Omental fat pad (tissue), 3 donors: ENCODE measurements at regions not wholly inside any gene's neighbourhood (a gene's known extent, or its start where the extent isn't known, plus 50 kb on each side); places are given as distances from the start of the nearest gene placed in this dataset.
"Not testable (repeated sequence)": the region's sequence is repeated elsewhere in the genome, so short reads cannot be mapped to it uniquely, and the experiment has no call there.

Experiments used
- ATAC-seq: fragments of 150-250 bp; one replicate; pipeline ENCODE4 v1.9.1; 2016; ENCODE audit warnings: mild to moderate bottlenecking, moderate library complexity; ENCODE audit not compliant: low FRiP score
- DNase-seq: peaks from one replicate; pipeline ENCODE4 v3.0.0-alpha.2; 2019; ENCODE audit warnings: low spot score
- CTCF ChIP-seq, 3 donors: fragments of 450-650 bp; IDR thresholded peaks; one replicate each; pipeline ENCODE4 v1.5.1; 2016 to 2017; ENCODE audit warnings: antibody characterized with exemption in 3 of 3, mild to moderate bottlenecking in 3 of 3, moderate library complexity in 2 of 3

DNA sequence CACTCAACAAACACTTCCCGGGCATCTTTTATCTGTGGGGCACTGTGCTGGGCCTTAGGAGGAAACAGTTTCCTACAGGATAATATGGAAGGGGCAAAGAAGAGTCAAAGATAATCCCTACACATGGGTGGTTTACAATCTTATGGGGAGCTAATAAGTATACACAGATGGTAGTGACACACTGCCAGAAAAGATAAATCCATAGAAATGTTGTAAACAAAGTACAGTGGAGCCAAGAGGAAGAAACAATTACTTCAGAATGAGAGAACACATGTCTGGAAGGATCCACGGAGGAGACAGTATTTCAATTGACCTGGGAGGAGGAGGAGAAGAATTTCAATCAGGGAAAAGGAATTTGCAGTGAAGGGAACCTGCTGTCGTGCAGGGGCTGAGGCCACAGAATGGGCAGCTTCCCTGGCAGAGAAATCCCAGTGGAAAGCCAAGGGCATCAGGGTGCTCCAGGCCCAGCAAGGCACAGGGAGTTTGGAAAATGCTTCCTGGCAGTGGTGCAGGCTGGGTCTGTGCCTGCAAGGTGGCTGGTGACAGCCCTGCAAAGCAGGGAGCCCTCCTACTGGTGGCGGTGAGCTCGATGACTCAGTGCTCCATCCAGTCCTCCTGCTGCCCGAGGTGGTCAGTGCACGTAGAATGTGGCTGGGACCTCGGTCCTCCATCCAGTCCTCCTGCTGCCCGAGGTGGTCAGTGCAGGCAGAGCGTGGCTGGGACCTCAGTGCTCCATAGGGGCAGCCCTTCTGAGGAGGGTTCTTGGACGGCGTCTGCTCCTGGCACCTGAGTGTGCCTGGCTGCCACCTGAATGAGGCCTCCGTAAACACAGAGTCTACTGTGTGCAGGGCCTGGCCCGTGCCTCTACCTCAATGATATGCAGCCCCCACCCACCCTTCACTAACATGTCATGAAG, 444.3 kb upstream of the B3GAT1 start:
- ATAC-seq (no peak), DNase-seq (no peak)
- TF ChIP-seq CTCF (IDR thresholded peaks at IDR 0.05): no peak

DNA sequence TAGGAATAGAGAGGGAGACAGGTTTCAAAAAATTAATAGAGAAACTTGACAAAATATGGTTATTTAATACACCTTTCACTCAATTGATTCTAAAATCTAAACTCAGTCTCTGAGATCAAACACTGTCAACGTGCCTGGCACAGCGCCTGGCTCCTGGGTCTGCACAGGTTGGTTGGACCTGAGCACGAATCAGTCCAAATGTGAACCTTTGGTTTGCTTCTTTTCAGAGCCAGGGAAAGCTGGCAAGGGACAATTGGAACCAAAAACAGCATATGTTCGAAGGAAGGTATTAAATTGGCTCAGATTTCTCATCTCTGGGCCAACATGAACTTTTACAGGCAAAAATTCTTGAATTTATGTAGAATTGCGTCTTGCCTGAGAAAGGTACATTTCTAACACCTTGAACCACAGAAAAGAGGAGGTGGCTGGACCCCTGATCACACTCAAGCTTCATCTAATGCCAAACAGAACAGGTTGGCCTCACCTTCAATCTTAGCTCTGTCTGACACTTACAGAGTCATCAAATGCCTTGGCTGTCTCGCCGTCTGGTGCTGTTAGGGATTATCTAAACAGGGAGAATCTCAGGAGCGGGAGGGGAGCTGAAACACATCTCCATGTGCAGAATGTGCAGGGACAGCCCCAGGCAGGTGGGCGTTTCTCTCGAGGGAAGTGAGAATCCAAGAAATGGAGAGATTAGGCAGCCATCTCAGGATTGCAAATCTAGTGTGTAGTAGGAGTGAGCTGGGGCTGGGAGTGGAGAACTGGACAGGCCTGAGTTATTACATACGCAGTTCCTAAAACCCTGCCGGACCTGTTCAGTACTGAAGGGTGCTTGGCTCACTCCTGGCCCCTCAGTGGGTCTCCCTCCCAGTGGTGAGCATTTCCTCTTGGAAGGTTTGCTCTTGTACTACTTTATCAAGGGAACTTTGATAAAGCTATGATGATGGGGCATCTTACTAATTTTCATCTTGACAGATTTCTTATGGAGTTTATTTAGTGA, 442.2 kb upstream of the B3GAT1 start:
- ATAC-seq (no peak), DNase-seq (no peak)
- TF ChIP-seq CTCF (IDR thresholded peaks at IDR 0.05): no peak

GRCh38 chr11:134851503-134852224, 439.6 kb upstream of the B3GAT1 start:
- DNase-seq, ATAC-seq: not testable (repeated sequence)

GRCh38 chr11:134850566-134850965, 438.5 kb upstream of the B3GAT1 start:
- ATAC-seq: no peak
- DNase-seq: no peak
- TF ChIP-seq CTCF (IDR thresholded peaks at IDR 0.05): no peak

DNA sequence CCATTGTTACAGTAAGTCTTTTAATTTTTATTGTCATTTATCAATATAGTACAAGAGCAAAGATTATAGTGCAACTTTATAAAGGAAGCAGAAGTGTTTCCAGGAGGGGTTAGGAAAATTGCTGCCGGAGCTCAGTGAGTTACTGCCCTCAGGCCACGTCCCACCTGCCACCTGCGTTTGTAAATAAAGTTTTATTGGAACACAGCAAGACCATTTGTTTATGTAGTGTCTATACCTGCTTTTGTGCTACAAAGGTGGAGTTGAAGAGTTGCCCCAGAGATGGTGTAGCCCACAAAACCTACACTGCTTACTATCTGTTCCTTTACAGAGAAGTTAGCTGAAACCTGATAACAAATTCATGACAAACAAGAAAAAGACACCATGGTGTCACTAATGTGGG, 437.8 kb upstream of the B3GAT1 start:
- ATAC-seq: no peak
- no peak for DNase-seq
- no peak for TF ChIP-seq CTCF (IDR thresholded peaks at IDR 0.05)

DNA sequence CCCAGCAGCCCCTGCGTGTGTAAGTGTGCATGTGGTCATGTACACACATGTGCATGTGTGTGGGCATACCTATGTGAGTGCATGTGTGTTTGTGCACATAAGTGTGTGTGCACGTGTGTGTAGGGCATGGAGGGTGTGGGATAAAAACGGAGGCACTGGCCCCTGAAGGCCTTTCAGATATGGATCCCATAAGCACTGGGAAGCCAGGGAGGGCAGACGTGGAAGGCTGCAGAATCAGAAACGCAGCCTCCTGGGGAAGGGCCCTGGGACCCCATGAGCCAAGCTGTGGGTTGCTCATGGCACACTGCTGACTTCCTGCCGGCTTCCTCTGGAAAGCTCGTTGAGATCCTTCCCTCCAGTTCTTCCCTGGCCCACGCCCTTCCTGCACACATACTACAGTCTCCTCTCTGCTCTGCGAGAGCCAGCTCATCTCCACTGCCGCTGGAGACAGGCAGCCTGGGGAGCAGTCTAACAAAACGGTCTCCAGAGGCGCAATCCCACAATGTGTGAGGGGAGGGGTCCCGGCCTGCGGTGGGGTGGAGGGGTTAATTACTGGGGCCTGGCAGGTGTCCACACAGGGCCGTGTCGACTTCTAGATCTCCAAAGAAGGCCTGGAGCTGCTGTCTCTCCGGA, 435.2 kb upstream of the B3GAT1 start:
- TF ChIP-seq CTCF (IDR thresholded peaks at IDR 0.05): no peak
- DNase-seq: no peak
- ATAC-seq: no peak
